GM12878 (cell line): ENCODE measurements at regions not wholly inside any gene's neighbourhood (a gene's known extent, or its start where the extent isn't known, plus 50 kb on each side); places are given as distances from the start of the nearest gene placed in this dataset.

Experiments used
- ATAC-seq: fragments of 200-7000 bp; cut with Tn5 transposase; 3 replicates; pipeline ENCODE4 v1.9.1; 2020; ENCODE audit warnings: mild to moderate bottlenecking, moderate library complexity
- BruUV-seq: library from RNA; stranded (reverse); fragments of 400-500 nt; replicated peaks from 2 replicates; lab custom pipeline; 2021; lab: Mats Ljungman, UMichigan
- CTCF ChIA-PET: fragments of 300-600 bp; sonication (Branson Sonifier 250); formaldehyde crosslinking; extraction: SDS; loops from one replicate; lab custom pipeline; 2021; ENCODE audit warnings: inconsistent platforms; lab: Yijun Ruan, JAX
- POLR2A ChIA-PET: fragments of 350-600 bp; formaldehyde crosslinking; extraction: SDS; loops from one replicate; lab custom pipeline; 2021; ENCODE audit warnings: inconsistent platforms; lab: Charles Lee
- RAD21 ChIA-PET: fragments of 300-600 bp; sonication (Branson Sonifier 250); formaldehyde crosslinking; loops from one replicate; lab custom pipeline; 2023; ENCODE audit warnings: antibody characterized with exemption; ENCODE audit not compliant: unreplicated experiment; lab: Charles Lee
- SMC1A ChIA-PET: fragments of 300-600 bp; sonication (Branson Sonifier 250); formaldehyde crosslinking; loops from one replicate; lab custom pipeline; 2023; ENCODE audit not compliant: unreplicated experiment, uncharacterized antibody; lab: Charles Lee
- DNase-seq: peaks from one replicate; pipeline ENCODE4 v3.0.0-alpha.2; 2011; ENCODE audit warnings: low read depth, low spot score
- FAIRE-seq: peaks from 3 replicates; lab custom pipeline; 2011; peaks lifted over from hg19 to GRCh38; lab: Jason Lieb, UNC
- H2AFZ ChIP-seq: 2 replicates; pipeline ENCODE4 v1.6.0; 2011; ENCODE audit warnings: low read depth, low read length, control low read depth; ENCODE audit not compliant: control insufficient read depth
- H3K27ac ChIP-seq: 2 replicates; pipeline ENCODE4 v1.5.1; 2011; ENCODE audit warnings: control low read depth; ENCODE audit not compliant: control insufficient read depth, insufficient read depth
- H3K27me3 ChIP-seq, 2 experiments: replicated peaks in 1 of 2; 2 replicates each; pipeline versions ENCODE4 v1.6.0 to v1.6.1; 2011; ENCODE audit warnings: low read length in 1 of 2; ENCODE audit not compliant: control insufficient read depth in 2 of 2, insufficient read depth in 2 of 2
- H3K36me3 ChIP-seq, 2 experiments: 2 replicates each; pipeline ENCODE4 v1.5.1; 2011; ENCODE audit warnings: low read length in 1 of 2; ENCODE audit not compliant: control insufficient read depth in 2 of 2, insufficient read depth in 2 of 2
- H3K4me1 ChIP-seq: 2 replicates; pipeline ENCODE4 v1.6.1; 2011; ENCODE audit warnings: mild to moderate bottlenecking, low read length, moderate library complexity, mixed read lengths; ENCODE audit not compliant: control insufficient read depth, insufficient read depth
- H3K4me2 ChIP-seq: 2 replicates; pipeline ENCODE4 v1.6.0; 2011; ENCODE audit warnings: control low read depth; ENCODE audit not compliant: control insufficient read depth, insufficient read depth
- H3K4me3 ChIP-seq: fragments of 200-600 bp; sonication (generic); 2 replicates; pipeline ENCODE4 v1.5.1; 2016
- H3K79me2 ChIP-seq: 2 replicates; pipeline ENCODE4 v1.6.0; 2011; ENCODE audit warnings: low read length; ENCODE audit not compliant: control insufficient read depth, insufficient read depth
- H3K9ac ChIP-seq: 2 replicates; pipeline ENCODE4 v1.8.0; 2011; ENCODE audit warnings: low read length, control low read depth, mixed read lengths; ENCODE audit not compliant: control insufficient read depth, insufficient read depth
- H3K9me3 ChIP-seq: replicated peaks from 3 replicates; pipeline ENCODE4 v1.5.1; 2011; ENCODE audit warnings: mild to moderate bottlenecking, low read length; ENCODE audit not compliant: control insufficient read depth, insufficient read depth
- H4K20me1 ChIP-seq: 2 replicates; pipeline ENCODE4 v1.6.0; 2011; ENCODE audit not compliant: control insufficient read depth, insufficient read depth
- E2F4 ChIP-seq: IDR thresholded peaks from 2 replicates; pipeline ENCODE4 v1.6.1; 2012; ENCODE audit warnings: low read depth, low read length, improper control_type of control experiment
- PAX8 ChIP-seq: fragments of 450-650 bp; IDR thresholded peaks from 2 replicates; pipeline ENCODE4 v1.6.1; 2017; ENCODE audit warnings: mild to moderate bottlenecking, moderate library complexity
- PKNOX1 ChIP-seq: fragments of 450-650 bp; IDR thresholded peaks from 2 replicates; pipeline ENCODE4 v1.6.1; 2016; ENCODE audit warnings: mild to moderate bottlenecking
- POLR2AphosphoS5 ChIP-seq: IDR thresholded peaks from 2 replicates; pipeline ENCODE4 v1.6.1; 2011; ENCODE audit warnings: mild to moderate bottlenecking, low read length, inconsistent platforms
- SIN3A ChIP-seq: IDR thresholded peaks from 2 replicates; pipeline ENCODE4 v1.6.1; 2012; ENCODE audit warnings: low read depth, low read length, improper control_type of control experiment
- SKIL ChIP-seq: fragments of 450-650 bp; IDR thresholded peaks from 2 replicates; pipeline ENCODE4 v1.6.1; 2017; ENCODE audit warnings: mild to moderate bottlenecking, low read depth, inconsistent platforms; ENCODE audit not compliant: poor library complexity, severe bottlenecking
- USF2 ChIP-seq: IDR thresholded peaks from 2 replicates; pipeline ENCODE4 v1.6.1; 2011; ENCODE audit warnings: low read depth, low read length, improper control_type of control experiment, borderline replicate concordance
- ZNF687 ChIP-seq: fragments of 450-650 bp; IDR thresholded peaks from 2 replicates; pipeline ENCODE4 v1.6.1; 2017; ENCODE audit warnings: mild to moderate bottlenecking, moderate library complexity
- WGBS: methylation state at CpG from one replicate; pipeline ENCODE4 v1.1.6; 2016; ENCODE audit warnings: low lambda C conversion rate; ENCODE audit not compliant: insufficient replicate concordance, insufficient coverage; ENCODE audit errors: missing lambda C conversion rate; 5-methylcytosine and 5-hydroxymethylcytosine counted together
- in situ Hi-C: fragments of 300-500 bp; cut with MboI; formaldehyde crosslinking; loops from 9 replicates; pipeline ENCODE4 v1.14.3; 2018; ENCODE audit warnings: mixed read lengths
- intact Hi-C: fragments of 100-400 bp; cut with micrococcal nuclease; formaldehyde crosslinking; loops from one replicate; pipeline ENCODE4 v1.14.2; 2022; ENCODE audit not compliant: unreplicated experiment

GRCh38 chr20:12737497-12737896, 271.3 kb upstream of the SPTLC3 start:
- intact Hi-C loops = no loop called here
- ChIA-PET RAD21 (no interaction called here), CTCF (interaction anchor here (0.9 kb wide), 1 partner anchor 9 kb away, joined by 4 read pairs; no protein-coding TSS in a partner anchor), POLR2A (no interaction called here), SMC1A (no interaction called here)
- Histone ChIP-seq H3K4me1 (no peaks in the 10 kb centered on the region), H2AFZ (no peak overlapping the region), H3K9me3 (no peaks in the 10 kb centered on the region), H3K36me3 (no peaks in the 10 kb centered on the region), H3K79me2 (no peaks in the 10 kb centered on the region), H3K27ac (no peak overlapping the region), H3K4me2 (no peak overlapping the region), H3K27me3 (no peaks in the 10 kb centered on the region), H4K20me1 (no peaks in the 10 kb centered on the region), H3K4me3 (no peak overlapping the region), H3K9ac (no peak overlapping the region)
- ATAC-seq (no peak), DNase-seq (no peak), FAIRE-seq (no peak)
- WGBS = 16% methylated on average over 4 of the region's 4 CpGs
- BruUV-seq = no TSS peak
- TF ChIP-seq SKIL (no peak), POLR2AphosphoS5 (no peak), USF2 (no peak), SIN3A (no peak), E2F4 (no peak), ZNF687 (no peak), PKNOX1 (no peak), PAX8 (no peak)
- in situ Hi-C loops = no loop called here
